ENCODE measurements at regions not wholly inside any gene's neighbourhood (a gene's known extent, or its start where the extent isn't known, plus 50 kb on each side); places are given as distances from the start of the nearest gene placed in this dataset.

DNA sequence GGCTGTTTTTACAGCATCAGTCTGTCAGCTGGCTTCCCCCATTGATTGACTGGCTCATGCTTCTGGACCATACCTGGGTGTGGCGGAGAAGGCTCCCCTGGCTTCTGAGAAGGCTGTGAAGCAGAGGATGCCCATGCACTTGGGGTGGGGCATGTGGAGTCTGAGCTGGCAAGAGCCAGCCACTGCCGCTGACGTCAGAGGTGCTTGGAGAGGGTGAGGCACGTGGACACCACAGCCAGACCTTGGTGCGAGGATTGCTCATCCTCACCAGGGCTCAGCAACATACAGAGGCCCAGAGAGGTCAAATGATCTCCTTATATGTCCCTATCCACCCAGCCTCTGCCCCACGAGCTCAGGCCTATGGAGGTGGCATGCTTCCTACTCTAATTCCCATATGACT lies 211.2 kb upstream of the PMEPA1 start:
- no peak for TF ChIP-seq CEBPB (IDR thresholded peaks at IDR 0.05; ENCODE audit: low read depth, low read length)
- TF ChIP-seq POLR2A (IDR thresholded peaks at IDR 0.05; ENCODE audit: low read depth, low read length) = no peak
- TF ChIP-seq BHLHE40 (IDR thresholded peaks at IDR 0.05; ENCODE audit: low read depth, low read length) = no peak
- TF ChIP-seq, protein P1, sequence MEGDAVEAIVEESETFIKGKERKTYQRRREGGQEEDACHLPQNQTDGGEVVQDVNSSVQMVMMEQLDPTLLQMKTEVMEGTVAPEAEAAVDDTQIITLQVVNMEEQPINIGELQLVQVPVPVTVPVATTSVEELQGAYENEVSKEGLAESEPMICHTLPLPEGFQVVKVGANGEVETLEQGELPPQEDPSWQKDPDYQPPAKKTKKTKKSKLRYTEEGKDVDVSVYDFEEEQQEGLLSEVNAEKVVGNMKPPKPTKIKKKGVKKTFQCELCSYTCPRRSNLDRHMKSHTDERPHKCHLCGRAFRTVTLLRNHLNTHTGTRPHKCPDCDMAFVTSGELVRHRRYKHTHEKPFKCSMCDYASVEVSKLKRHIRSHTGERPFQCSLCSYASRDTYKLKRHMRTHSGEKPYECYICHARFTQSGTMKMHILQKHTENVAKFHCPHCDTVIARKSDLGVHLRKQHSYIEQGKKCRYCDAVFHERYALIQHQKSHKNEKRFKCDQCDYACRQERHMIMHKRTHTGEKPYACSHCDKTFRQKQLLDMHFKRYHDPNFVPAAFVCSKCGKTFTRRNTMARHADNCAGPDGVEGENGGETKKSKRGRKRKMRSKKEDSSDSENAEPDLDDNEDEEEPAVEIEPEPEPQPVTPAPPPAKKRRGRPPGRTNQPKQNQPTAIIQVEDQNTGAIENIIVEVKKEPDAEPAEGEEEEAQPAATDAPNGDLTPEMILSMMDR (conservative IDR thresholded peaks at IDR 0.05; ENCODE audit: low read depth, low read length) = no peak
- TF ChIP-seq MXI1 (IDR thresholded peaks at IDR 0.05; ENCODE audit: borderline replicate concordance, low read depth, low read length) = no peak
- no peak for TF ChIP-seq RAD21 (IDR thresholded peaks at IDR 0.05; ENCODE audit: low read length)
- no peak for TF ChIP-seq CHD1 (IDR thresholded peaks at IDR 0.05; ENCODE audit: low read depth, low read length)
- TF ChIP-seq, protein P2, sequence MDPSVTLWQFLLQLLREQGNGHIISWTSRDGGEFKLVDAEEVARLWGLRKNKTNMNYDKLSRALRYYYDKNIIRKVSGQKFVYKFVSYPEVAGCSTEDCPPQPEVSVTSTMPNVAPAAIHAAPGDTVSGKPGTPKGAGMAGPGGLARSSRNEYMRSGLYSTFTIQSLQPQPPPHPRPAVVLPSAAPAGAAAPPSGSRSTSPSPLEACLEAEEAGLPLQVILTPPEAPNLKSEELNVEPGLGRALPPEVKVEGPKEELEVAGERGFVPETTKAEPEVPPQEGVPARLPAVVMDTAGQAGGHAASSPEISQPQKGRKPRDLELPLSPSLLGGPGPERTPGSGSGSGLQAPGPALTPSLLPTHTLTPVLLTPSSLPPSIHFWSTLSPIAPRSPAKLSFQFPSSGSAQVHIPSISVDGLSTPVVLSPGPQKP (IDR thresholded peaks at IDR 0.05; ENCODE audit: borderline replicate concordance, low read depth, low read length) = no peak
- TF ChIP-seq MAZ (IDR thresholded peaks at IDR 0.05; ENCODE audit: borderline replicate concordance, low read depth, low read length) = no peak
- no peak for TF ChIP-seq SMC3 (IDR thresholded peaks at IDR 0.05; ENCODE audit: low read depth, low read length)
- TF ChIP-seq, protein P3, sequence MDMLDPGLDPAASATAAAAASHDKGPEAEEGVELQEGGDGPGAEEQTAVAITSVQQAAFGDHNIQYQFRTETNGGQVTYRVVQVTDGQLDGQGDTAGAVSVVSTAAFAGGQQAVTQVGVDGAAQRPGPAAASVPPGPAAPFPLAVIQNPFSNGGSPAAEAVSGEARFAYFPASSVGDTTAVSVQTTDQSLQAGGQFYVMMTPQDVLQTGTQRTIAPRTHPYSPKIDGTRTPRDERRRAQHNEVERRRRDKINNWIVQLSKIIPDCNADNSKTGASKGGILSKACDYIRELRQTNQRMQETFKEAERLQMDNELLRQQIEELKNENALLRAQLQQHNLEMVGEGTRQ (IDR thresholded peaks at IDR 0.05; ENCODE audit: low read depth, low read length) = no peak
- no peak for TF ChIP-seq RFX5 (IDR thresholded peaks at IDR 0.05; ENCODE audit: low read depth, low read length)
- no peak for TF ChIP-seq RCOR1 (IDR thresholded peaks at IDR 0.05; ENCODE audit: insufficient replicate concordance, low read length)

Data from IMR-90 (cell line).